Ovary (tissue), 3 donors: ENCODE measurements at regions not wholly inside any gene's neighbourhood (a gene's known extent, or its start where the extent isn't known, plus 50 kb on each side); places are given as distances from the start of the nearest gene placed in this dataset.

Experiments used
- POLR2A ChIP-seq: fragments of 450-650 bp; IDR thresholded peaks from one replicate; pipeline ENCODE4 v1.6.1; 2017; ENCODE audit warnings: antibody characterized with exemption, mild to moderate bottlenecking, moderate library complexity
- TF ChIP-seq, protein P1 (sequence below), 3 donors: fragments of 450-650 bp in 2 of 3; fragments of 200-600 bp in 1 of 3; IDR thresholded peaks; one replicate each; pipeline versions ENCODE4 v1.5.1 to v1.8.0; 2016 to 2022; ENCODE audit warnings: antibody characterized with exemption in 3 of 3, mild to moderate bottlenecking in 1 of 3
- donor health status: DM: no; HTN: no; CAD: no.

DNA sequence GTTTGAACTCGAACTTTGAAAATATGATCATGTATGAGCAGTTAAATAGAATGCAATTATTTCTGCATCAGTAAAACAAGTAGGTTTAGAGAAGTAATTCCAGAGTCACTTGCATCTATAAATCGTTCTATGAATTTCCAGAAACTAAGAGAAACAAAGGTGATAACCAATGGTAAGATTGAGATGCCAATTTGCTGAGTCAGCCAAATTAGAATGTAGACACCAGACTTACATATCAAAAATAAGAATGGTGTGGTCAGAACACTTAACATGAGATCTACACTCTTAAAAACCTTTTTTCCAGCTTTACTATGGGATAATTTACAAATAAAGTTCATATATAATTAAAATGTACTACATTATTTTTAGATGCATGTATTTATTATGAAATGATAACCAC is 1435.9 kb downstream of the OTOL1 start:
- TF ChIP-seq, protein P1, sequence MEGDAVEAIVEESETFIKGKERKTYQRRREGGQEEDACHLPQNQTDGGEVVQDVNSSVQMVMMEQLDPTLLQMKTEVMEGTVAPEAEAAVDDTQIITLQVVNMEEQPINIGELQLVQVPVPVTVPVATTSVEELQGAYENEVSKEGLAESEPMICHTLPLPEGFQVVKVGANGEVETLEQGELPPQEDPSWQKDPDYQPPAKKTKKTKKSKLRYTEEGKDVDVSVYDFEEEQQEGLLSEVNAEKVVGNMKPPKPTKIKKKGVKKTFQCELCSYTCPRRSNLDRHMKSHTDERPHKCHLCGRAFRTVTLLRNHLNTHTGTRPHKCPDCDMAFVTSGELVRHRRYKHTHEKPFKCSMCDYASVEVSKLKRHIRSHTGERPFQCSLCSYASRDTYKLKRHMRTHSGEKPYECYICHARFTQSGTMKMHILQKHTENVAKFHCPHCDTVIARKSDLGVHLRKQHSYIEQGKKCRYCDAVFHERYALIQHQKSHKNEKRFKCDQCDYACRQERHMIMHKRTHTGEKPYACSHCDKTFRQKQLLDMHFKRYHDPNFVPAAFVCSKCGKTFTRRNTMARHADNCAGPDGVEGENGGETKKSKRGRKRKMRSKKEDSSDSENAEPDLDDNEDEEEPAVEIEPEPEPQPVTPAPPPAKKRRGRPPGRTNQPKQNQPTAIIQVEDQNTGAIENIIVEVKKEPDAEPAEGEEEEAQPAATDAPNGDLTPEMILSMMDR (IDR thresholded peaks at IDR 0.05): no peak
- TF ChIP-seq POLR2A: no peak
